ENCODE measurements at regions not wholly inside any gene's neighbourhood (a gene's known extent, or its start where the extent isn't known, plus 50 kb on each side); places are given as distances from the start of the nearest gene placed in this dataset.

DNA sequence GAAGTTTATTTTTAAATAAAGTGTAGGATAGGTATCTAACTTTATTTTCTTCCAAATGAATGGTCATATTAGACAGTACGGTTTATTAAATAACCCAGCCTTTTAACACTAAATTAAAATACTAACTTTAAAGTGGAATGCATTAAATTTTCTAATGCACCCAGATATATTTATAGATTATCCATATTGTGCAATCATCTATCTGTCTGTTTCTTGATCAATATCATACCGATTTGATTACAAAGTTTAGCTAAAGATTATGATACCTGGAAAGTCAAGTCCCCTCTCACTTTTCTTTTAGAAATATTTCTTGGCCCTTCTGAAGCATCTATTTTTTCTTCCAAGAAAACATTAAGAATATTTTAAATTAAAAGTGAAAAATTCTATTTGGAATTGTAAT is 124.3 kb upstream of the PDE5A start:
- TF ChIP-seq, protein P1, sequence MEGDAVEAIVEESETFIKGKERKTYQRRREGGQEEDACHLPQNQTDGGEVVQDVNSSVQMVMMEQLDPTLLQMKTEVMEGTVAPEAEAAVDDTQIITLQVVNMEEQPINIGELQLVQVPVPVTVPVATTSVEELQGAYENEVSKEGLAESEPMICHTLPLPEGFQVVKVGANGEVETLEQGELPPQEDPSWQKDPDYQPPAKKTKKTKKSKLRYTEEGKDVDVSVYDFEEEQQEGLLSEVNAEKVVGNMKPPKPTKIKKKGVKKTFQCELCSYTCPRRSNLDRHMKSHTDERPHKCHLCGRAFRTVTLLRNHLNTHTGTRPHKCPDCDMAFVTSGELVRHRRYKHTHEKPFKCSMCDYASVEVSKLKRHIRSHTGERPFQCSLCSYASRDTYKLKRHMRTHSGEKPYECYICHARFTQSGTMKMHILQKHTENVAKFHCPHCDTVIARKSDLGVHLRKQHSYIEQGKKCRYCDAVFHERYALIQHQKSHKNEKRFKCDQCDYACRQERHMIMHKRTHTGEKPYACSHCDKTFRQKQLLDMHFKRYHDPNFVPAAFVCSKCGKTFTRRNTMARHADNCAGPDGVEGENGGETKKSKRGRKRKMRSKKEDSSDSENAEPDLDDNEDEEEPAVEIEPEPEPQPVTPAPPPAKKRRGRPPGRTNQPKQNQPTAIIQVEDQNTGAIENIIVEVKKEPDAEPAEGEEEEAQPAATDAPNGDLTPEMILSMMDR (IDR thresholded peaks at IDR 0.05) = no peak
- TF ChIP-seq POLR2AphosphoS5 (IDR thresholded peaks at IDR 0.05; ENCODE audit: insufficient read depth in 1 of 2, low read depth in 1 of 2) = no peak
- no peak for TF ChIP-seq POLR2A (IDR thresholded peaks at IDR 0.05)
- H3K4me1 ChIP-seq = no peaks in the 10 kb centered on the region

DNA sequence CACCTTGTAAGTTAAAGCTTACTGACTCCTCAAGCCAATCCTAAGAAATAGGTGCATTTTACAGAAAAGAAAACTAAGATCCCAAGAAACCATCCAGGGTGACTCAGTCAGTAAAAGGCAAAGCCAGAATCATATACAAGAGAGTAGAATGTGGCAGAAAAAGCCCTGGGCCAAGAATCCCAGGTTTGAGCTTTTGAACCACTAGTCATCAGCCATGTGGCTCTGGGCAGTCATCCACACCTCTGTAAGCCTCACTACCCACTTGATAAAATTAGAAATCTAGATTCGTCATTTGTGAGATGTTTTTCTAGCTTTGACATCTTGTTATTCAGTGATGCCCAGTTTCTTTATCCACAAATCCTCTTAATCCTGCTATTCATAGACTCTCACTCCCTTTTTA is 122.2 kb upstream of the PDE5A start:
- no peaks in the 10 kb centered on the region for H3K4me1 ChIP-seq
- no peaks in the 10 kb centered on the region for H3K27me3 ChIP-seq
- H3K27ac ChIP-seq = no peak overlapping the region
- H3K36me3 ChIP-seq = no peaks in the 10 kb centered on the region
- H3K4me3 ChIP-seq = no peak overlapping the region
- TF ChIP-seq POLR2A (IDR thresholded peaks at IDR 0.05) (no peak), POLR2AphosphoS5 (IDR thresholded peaks at IDR 0.05; ENCODE audit: insufficient read depth in 1 of 2, low read depth in 1 of 2) (no peak)
- TF ChIP-seq, protein P1 (IDR thresholded peaks at IDR 0.05) = no peak
- intact Hi-C loops (cut with DNase I) = no loop called here
- H3K9me3 ChIP-seq = no peaks in the 10 kb centered on the region
- no peak for DNase-seq (ENCODE audit: extremely low spot score in 2 of 2)

More for the DNA sequence above, 124.3 kb upstream of the PDE5A start:
- DNase-seq (ENCODE audit: extremely low spot score in 2 of 2) = no peak
- intact Hi-C loops (cut with DNase I) = no loop called here
- H3K4me3 ChIP-seq = no peak overlapping the region
- no peak overlapping the region for H3K27ac ChIP-seq
- no peaks in the 10 kb centered on the region for H3K36me3 ChIP-seq
- H3K27me3 ChIP-seq = no peaks in the 10 kb centered on the region
- no peaks in the 10 kb centered on the region for H3K9me3 ChIP-seq

DNA sequence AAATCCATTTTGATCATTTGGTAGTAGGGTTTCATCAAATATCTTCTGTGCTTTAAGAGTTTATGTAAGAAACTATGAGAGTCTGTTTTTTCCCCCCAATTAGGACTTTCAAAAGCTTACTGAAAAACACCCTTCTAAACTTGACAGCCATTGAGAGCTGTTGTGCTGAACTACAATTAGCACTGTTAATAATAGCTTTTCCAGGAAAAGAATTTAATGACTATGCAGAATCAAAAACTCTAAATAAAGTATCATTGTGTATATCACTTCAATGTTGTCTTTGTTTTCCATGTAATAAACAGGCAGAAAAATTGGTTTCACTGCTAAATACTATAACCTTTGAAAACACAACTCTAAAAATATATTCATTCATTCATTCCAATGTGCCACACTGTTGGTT is 121.4 kb upstream of the PDE5A start:
- Histone ChIP-seq H3K36me3 (no peaks in the 10 kb centered on the region), H3K4me3 (no peak overlapping the region), H3K4me1 (no peaks in the 10 kb centered on the region), H3K9me3 (no peaks in the 10 kb centered on the region), H3K27me3 (no peaks in the 10 kb centered on the region), H3K27ac (no peak overlapping the region)
- no peak for TF ChIP-seq POLR2AphosphoS5 (IDR thresholded peaks at IDR 0.05; ENCODE audit: insufficient read depth in 1 of 2, low read depth in 1 of 2)
- no peak for TF ChIP-seq POLR2A (IDR thresholded peaks at IDR 0.05)
- TF ChIP-seq, protein P1 (IDR thresholded peaks at IDR 0.05) = no peak
- DNase-seq (ENCODE audit: extremely low spot score in 2 of 2) = no peak
- intact Hi-C loops (cut with DNase I) = no loop called here

DNA sequence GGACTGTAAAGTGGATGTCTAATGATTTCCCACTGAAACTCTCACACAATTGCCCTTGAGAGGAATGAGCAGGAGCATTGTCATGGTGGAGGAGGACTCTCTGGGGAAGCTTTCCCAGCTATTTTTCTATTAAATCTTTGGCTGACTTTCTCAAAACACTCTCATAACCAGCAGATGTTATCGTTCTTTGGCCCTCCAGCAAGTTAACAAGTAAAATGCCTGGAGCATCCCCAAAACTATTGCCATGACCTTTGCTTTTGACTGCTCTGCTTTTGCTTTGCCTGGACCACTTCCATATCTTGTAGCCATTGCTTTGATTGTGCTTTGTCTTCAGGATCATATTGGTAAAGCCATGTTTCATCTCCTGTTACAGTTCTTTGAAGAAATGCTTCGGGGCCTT is 120.2 kb upstream of the PDE5A start:
- Histone ChIP-seq H3K27me3 (no peaks in the 10 kb centered on the region), H3K4me1 (no peaks in the 10 kb centered on the region), H3K4me3 (no peak overlapping the region), H3K36me3 (no peaks in the 10 kb centered on the region), H3K27ac (no peak overlapping the region), H3K9me3 (no peaks in the 10 kb centered on the region)
- TF ChIP-seq, protein P1 (IDR thresholded peaks at IDR 0.05) = no peak
- TF ChIP-seq POLR2A (IDR thresholded peaks at IDR 0.05) (no peak), POLR2AphosphoS5 (IDR thresholded peaks at IDR 0.05; ENCODE audit: insufficient read depth in 1 of 2, low read depth in 1 of 2) (no peak)
- DNase-seq (ENCODE audit: extremely low spot score in 2 of 2) = no peak
- intact Hi-C loops (cut with DNase I) = no loop called here

DNA sequence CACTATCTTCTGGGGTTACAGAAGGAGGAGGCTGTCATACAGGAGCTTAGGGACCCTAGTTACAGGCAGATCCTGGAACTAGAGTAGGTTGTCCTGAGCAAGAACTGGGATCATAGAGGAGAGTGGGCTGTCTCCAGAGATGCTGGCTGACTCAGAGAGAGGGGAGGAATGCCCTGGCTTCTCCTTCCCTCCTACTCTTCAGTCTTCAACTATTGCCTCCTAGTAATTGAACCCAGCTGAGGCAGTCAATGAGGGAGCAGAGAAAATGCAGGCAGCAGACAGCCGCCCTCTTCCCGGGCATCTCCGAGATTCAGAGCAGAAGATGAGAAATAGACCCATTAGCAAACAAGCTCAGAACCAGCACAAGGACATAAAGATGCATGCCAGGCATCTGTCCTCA is 118.3 kb upstream of the PDE5A start:
- no peaks in the 10 kb centered on the region for H3K36me3 ChIP-seq
- H3K4me3 ChIP-seq = no peak overlapping the region
- H3K4me1 ChIP-seq = no peaks in the 10 kb centered on the region
- no peaks in the 10 kb centered on the region for H3K27me3 ChIP-seq
- no peak overlapping the region for H3K27ac ChIP-seq
- H3K9me3 ChIP-seq = no peaks in the 10 kb centered on the region
- no peak for DNase-seq (ENCODE audit: extremely low spot score in 2 of 2)
- no peak for TF ChIP-seq POLR2AphosphoS5 (IDR thresholded peaks at IDR 0.05; ENCODE audit: insufficient read depth in 1 of 2, low read depth in 1 of 2)
- TF ChIP-seq, protein P1 (IDR thresholded peaks at IDR 0.05) = no peak
- no peak for TF ChIP-seq POLR2A (IDR thresholded peaks at IDR 0.05)
- intact Hi-C loops (cut with DNase I) = no loop called here

All from vagina (tissue), 2 donors.